AG04450 (cell line): ENCODE measurements at regions not wholly inside any gene's neighbourhood (a gene's known extent, or its start where the extent isn't known, plus 50 kb on each side); places are given as distances from the start of the nearest gene placed in this dataset.

ENCODE experiments used
- CTCF ChIA-PET: fragments of 300-600, 350-600 bp; formaldehyde crosslinking; extraction: SDS; loops from one replicate; lab custom pipeline; 2022; ENCODE audit warnings: antibody characterized with exemption, inconsistent platforms; lab: Charles Lee
- POLR2A ChIA-PET: fragments of 350-600 bp; formaldehyde crosslinking; extraction: SDS; loops from one replicate; lab custom pipeline; 2021; ENCODE audit warnings: antibody characterized with exemption, inconsistent platforms; lab: Yijun Ruan, JAX
- DNase-seq: peaks from one replicate; pipeline ENCODE4 v3.0.0-alpha.2; 2011; ENCODE audit warnings: low read depth, low spot score
- H3K27ac ChIP-seq: one replicate; pipeline ENCODE4 v1.5.1; 2012; ENCODE audit warnings: low read depth, low read length, control low read depth
- H3K27me3 ChIP-seq: one replicate; pipeline ENCODE4 v1.6.0; 2012; ENCODE audit warnings: low read length; ENCODE audit not compliant: control insufficient read depth, insufficient read depth
- H3K4me3 ChIP-seq: 2 replicates; pipeline ENCODE4 v1.5.1; 2011; ENCODE audit warnings: mild to moderate bottlenecking, low read depth, low read length, control low read depth
- H3K9me3 ChIP-seq: 2 replicates; pipeline ENCODE4 v1.5.1; 2012; ENCODE audit warnings: low read length; ENCODE audit not compliant: control insufficient read depth, insufficient read depth
- CTCF ChIP-seq: IDR thresholded peaks from 2 replicates; pipeline ENCODE4 v1.5.1; 2011; ENCODE audit warnings: low read depth, low read length, control low read depth, inconsistent platforms

GRCh38 chr13:83471011-83471410, 411.3 kb downstream of the SLITRK1 start:
- no peaks in the 10 kb centered on the region for H3K27me3 ChIP-seq
- TF ChIP-seq CTCF: no peak
- no peak overlapping the region for H3K4me3 ChIP-seq
- no peak for DNase-seq
- no peaks in the 10 kb centered on the region for H3K9me3 ChIP-seq
- CTCF ChIA-PET: interaction anchor here (0.6 kb wide), 1 partner anchor 39 kb away, joined by 3 read pairs; no protein-coding TSS in a partner anchor
- H3K27ac ChIP-seq: no peak overlapping the region
- POLR2A ChIA-PET: no interaction called here

- POLR2A ChIA-PET: no interaction called here
- Histone ChIP-seq H3K4me3 (no peak overlapping the region), H3K27ac (no peak overlapping the region), H3K27me3 (no peaks in the 10 kb centered on the region), H3K9me3 (no peaks in the 10 kb centered on the region)
- CTCF ChIA-PET: no interaction called here
- TF ChIP-seq CTCF: no peak
- no peak for DNase-seq
Measured at GRCh38 chr13:83470133-83470797, 412.0 kb downstream of the SLITRK1 start.

GRCh38 chr13:83453723-83454122, 428.6 kb downstream of the SLITRK1 start:
- TF ChIP-seq CTCF: no peak
- POLR2A ChIA-PET: no interaction called here
- CTCF ChIA-PET: no interaction called here
- no peak overlapping the region for H3K4me3 ChIP-seq
- no peak overlapping the region for H3K27ac ChIP-seq
- H3K27me3 ChIP-seq: no peaks in the 10 kb centered on the region
- H3K9me3 ChIP-seq: peaks cover 19% of the 10 kb centered on the region
- DNase-seq: no peak

- no peak for TF ChIP-seq CTCF
- ChIA-PET CTCF (no interaction called here), POLR2A (no interaction called here)
- no peak overlapping the region for H3K4me3 ChIP-seq
- no peak overlapping the region for H3K27ac ChIP-seq
- H3K9me3 ChIP-seq: peaks cover 19% of the 10 kb centered on the region
- no peak for DNase-seq
- no peaks in the 10 kb centered on the region for H3K27me3 ChIP-seq
Measured at GRCh38 chr13:83453300-83453699, 429.0 kb downstream of the SLITRK1 start.

GRCh38 chr13:83452292-83452950, 429.9 kb downstream of the SLITRK1 start:
- H3K27ac ChIP-seq: no peak overlapping the region
- H3K27me3 ChIP-seq: no peaks in the 10 kb centered on the region
- peaks cover 19% of the 10 kb centered on the region for H3K9me3 ChIP-seq
- ChIA-PET CTCF (no interaction called here), POLR2A (no interaction called here)
- H3K4me3 ChIP-seq: no peak overlapping the region
- no peak for TF ChIP-seq CTCF
- no peak for DNase-seq
